Left kidney (tissue), 1 donor: ENCODE measurements at regions not wholly inside any gene's neighbourhood (a gene's known extent, or its start where the extent isn't known, plus 50 kb on each side); places are given as distances from the start of the nearest gene placed in this dataset.
A peak's percentile ranks its signal among the peaks of the same experiment; 100 is the strongest.

Experiments
- DNase-seq: peaks from one replicate; pipeline ENCODE4 v3.0.0-alpha.2; 2013

DNA sequence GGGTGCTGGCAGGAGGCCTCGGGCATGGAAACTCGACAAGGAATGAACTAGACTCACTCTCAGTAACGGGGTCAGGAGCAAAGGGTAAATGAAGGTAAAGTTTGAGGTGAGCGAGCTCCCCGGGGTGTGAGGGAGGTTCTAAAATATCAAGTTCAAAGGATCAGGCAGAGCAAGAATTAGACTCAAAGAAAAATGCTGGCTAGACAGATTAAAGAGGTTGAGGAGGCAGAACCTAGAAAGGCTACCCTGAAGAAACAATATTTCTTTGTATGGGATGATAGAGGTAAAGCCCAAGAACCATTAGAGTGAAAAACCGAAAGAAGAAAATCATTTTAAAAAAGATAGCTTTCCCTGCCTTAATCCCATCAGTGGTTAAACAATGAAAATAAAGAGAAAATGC lies 386.7 kb upstream of the MEF2C start:
- no peak for DNase-seq

DNA sequence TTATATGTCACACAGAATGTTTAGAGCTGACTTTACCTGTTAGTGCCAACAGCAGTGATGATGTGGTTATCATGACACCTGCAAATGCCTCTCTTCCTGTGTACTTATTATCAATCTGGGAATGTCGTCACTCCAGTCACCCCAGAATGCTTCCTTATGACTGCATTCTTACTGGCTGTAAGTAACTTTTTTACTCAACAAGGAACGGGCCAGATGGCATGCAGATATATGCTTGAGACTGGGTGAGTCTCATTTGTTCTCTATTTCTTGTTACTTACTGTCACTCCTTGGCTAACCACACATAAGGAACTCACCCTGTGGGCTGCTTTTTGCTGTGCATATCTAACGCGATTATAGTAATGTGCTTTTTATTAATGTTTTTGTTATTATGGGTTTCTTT lies 385.5 kb upstream of the MEF2C start:
- no peak for DNase-seq

GRCh38 chr5:89267788-89268187 lies 384.8 kb upstream of the MEF2C start:
- no peak for DNase-seq

DNA sequence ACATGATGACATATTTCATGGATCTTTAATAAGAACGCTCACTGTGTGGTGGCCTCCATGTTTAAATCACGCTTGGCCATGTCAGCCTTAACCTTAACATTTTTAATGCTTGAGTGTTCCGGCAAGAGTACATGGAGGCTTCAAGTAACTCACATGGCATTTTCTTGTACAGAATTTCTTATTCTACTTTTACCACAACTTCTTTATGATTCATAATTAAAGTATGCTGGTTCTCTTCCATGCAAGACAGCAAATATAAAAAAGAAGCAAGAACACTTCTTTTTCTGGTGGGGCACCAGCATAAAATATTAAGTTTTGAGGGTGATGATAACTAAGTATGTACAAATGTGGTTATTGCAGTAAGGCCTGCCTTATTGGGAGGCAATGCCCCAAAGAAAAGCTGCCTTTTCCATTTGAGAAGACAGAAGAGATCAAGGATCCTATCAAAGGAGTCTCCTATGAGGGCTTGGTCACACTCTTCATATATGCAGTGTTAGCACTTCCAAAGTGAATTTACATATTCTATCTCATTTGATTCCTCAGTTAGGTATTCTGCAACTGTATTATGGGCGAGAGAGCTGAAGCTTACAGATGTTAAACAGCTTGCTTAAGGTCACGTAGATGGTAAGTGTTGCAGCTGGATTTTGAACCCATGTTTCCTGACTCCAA lies 382.7 kb upstream of the MEF2C start:
- DNase-seq, result no peak

- no peak for DNase-seq
Measured at GRCh38 chr5:89263846-89264245, 380.9 kb upstream of the MEF2C start.

DNA sequence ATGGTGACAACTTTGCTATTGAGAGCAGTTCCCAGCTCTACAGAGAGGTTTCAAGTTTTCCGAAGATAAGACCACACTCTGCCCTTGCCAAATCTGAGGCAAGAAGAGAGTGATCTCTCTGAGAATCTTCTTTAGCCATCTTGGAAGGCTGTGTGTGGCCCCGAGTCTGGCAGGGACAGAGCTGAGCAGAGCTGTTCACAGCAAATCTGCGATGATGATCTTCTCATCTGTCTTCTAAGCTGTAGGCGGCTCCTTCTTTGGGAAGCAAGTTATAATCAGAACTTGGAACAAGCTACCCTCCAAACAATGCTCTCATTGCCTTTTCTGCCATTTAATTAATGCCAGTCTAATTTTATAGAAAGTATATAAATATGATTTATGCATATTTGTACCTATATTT lies 379.0 kb upstream of the MEF2C start:
- DNase-seq, result no peak

DNA sequence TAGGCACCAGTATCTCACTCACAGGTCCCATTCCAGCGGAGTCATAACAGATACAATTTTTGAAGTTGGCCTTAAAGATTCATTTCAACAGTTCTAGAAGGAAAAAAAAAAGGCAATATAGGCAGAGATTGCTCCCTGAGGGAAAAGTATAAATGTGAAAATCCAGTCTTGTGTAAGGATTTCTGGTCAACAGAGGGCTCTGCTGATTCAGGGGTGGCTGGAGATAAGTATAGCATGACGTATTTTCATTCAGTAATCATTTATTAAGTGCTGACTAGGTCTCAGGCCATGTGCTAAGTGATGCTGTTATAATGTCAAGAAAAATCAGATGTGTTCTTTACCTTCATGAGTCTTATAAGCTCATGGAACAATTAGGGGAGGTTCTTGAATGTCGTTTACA lies 377.3 kb upstream of the MEF2C start:
- no peak for DNase-seq

- no peak for DNase-seq
Measured at GRCh38 chr5:89255845-89256463, 373.0 kb upstream of the MEF2C start.

DNA sequence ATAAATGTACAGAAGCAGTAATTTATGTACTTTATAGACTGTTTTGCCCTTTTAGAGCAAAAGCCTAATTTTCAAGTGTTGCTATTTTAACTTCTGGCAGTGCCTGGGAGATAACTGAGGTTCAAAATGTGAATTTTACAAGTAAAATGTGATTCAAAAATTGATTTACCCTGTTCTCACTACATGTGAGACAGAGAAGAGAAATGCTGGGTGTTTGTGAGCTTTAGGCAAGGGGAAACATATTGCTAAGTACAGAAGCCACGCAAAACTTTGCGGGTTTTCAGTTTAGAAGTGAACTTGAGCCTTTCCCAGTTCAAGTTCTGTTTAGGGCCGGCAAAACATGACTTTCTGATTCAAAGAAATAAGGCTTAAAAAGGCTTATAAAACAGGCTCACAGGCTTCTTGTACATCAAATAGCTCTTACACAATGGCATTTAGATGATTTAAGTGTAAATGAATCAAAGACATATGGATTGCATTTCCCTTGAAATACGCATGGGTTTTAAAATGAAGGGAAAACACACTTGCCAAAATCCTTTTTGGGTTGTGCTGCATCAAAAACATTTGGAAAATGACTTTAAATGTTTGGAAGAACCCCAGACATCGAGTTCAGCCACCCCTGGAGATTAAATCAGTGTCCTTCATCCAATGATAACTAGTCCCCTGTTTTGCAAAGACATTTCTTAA lies 370.8 kb upstream of the MEF2C start:
- DNase-seq, result no peak

GRCh38 chr5:89246864-89247263 lies 363.9 kb upstream of the MEF2C start:
- DNase-seq, result no peak

DNA sequence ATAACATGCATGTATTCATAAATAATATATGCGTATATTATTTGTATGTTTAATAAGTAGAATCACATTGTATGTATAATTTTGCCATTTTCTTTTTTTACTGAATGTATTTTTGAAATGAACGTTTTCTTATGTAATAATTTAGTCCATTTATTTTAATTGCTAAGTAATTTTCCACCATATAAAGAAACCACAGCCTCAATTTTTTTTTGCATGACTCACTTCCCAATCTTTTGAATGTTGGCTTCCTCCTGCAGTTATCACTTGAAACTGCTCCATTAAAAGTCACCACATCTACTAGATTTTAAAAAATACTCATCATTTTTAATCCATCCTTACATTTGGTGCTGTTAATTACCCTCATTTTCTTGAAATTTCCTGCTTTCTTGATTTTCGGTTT lies 363.3 kb upstream of the MEF2C start:
- DNase-seq, result no peak

GRCh38 chr5:89243611-89244010 lies 360.6 kb upstream of the MEF2C start:
- DNase-seq, result no peak

DNA sequence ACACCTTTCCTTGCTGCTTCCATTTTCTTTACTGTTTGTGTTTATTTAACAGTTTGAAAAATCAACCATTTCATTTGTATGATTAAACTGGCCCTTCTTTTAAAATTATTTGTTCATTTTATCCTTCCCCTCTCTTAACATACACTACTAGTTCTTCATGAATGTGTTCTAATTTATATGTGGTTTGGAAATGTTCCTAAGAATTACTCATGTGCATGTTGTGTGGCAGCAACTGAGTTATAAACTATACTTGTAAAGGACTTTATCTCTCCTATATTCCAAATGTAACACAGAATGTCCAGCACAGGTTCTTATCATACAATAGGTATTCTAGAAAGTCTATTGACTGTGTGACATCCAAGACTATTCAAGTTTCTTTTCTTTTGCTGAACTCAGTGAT lies 358.2 kb upstream of the MEF2C start:
- DNase-seq, result no peak

DNA sequence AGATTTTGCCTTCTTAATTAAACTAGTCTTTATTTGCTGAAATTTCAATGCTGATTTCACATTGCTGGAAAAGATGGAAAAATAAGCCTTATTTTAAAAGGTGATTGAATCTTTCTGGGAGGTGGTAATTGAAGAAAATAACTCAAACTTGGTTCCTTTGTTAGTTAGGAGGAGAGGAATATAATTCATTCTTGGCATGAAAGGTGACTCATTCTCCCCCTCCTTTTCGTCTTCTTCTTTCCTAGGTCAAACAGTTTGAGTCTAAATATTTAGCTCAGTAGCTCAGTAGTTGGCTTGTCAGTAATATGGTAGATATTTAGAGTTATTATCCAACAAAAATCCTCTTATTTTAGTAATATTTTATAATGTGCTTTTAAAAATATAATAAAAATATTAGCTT lies 353.9 kb upstream of the MEF2C start:
- no peak for DNase-seq

DNA sequence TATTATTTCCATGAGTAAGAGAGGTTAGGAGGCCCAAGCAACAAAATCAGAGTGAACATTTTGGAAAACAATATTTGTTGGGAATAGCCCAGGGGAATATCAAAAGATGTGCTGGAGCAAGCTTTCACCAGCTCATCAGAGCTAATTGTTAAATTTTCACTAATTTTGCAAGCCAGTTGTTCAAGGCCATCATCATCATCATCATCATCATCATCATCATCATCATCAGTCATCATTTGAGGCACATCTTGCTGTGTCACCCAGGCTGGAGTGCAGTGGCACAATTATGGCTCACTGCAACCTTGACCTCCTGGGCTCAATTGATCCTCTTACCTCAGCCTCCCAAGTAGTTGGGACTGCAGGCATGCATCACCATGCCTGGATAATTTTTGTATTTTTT lies 350.5 kb upstream of the MEF2C start:
- DNase-seq, result no peak

DNA sequence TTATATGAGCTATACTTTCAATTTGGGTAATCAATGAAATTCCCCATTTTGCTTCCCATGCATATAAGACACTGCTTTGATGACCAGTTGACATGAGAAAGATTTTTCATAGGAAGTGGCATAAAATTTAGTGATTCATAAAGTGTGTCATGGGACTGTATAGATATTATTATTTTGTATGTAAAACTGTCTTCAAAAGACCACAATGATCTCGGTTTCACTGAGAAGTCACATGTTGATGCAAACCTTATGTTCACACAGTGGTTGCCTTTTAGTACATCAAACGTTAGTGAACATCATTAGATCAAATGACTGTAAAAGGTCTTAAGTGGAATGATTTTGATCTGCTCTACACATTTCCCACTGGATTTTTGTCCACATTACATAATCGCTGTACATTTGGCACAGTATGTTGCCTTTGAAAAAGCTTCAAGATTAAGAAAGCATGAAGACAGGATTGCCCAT lies 349.2 kb upstream of the MEF2C start:
- no peak for DNase-seq

- no peak for DNase-seq
Measured at GRCh38 chr5:89230178-89230577, 347.2 kb upstream of the MEF2C start.

- no peak for DNase-seq
Measured at GRCh38 chr5:89229331-89230070, 346.5 kb upstream of the MEF2C start.

- DNase-seq, result no peak
Measured at GRCh38 chr5:89228355-89228754, 345.4 kb upstream of the MEF2C start.

- no peak for DNase-seq
Measured at GRCh38 chr5:89218364-89218763, 335.4 kb upstream of the MEF2C start.

DNA sequence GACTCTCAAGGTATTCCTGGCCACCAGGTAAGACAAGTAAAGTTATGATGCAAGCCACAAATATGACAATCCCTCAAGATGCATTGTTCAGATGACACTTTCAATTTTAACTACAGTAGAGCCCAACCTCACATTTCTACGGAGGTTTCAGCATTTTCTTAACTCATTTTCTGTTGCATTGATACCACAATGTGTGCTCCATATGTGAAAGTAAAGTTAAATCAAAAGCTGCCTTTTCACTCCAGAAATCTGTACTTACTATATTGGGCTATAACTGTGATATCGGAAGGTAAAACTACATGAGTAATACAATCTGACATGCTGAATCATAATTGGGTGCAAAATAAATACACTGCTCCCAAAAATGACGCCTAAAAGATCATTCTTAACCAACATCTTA lies 333.6 kb upstream of the MEF2C start:
- DNase-seq, result no peak

GRCh38 chr5:89213573-89213972 lies 330.6 kb upstream of the MEF2C start:
- DNase-seq, result peak; percentile 11

DNA sequence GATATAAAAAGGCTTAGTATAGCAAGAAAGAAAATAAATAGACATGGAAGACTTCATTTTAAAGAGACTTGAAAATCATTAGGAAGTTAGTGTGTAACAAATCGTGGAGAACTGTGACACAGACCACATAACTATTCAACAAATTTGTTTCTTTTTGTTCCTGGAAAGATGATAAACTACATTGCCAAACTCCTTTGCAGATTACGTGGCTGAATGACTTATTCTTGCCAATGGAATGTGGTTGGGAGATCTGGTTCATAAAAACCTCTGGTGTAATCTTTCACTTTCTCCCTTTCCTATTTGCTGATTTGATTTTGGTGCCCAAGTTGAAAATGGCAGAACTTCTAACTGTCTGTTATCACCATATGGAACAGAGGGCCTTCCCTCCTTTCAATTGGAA lies 328.9 kb upstream of the MEF2C start:
- no peak for DNase-seq
